Activated CD4-positive, alpha-beta T cell treated with anti-CD3 and anti-CD28 coated beads, Interleukin-10, Interleukin-2, amounts not matched to agents 100 ng/mL and 50 ng/mL, durations not matched to agents 16 hours and 8 hours (primary cell): ENCODE measurements at regions not wholly inside any gene's neighbourhood (a gene's known extent, or its start where the extent isn't known, plus 50 kb on each side); places are given as distances from the start of the nearest gene placed in this dataset.
A peak's percentile ranks its signal among the peaks of the same experiment; 100 is the strongest.
"Not testable (repeated sequence)": the region's sequence is repeated elsewhere in the genome, so short reads cannot be mapped to it uniquely, and the experiment has no call there.

Experiments used
- DNase-seq: peaks from one replicate; pipeline ENCODE4 v3.0.0-alpha.2; 2020

DNA sequence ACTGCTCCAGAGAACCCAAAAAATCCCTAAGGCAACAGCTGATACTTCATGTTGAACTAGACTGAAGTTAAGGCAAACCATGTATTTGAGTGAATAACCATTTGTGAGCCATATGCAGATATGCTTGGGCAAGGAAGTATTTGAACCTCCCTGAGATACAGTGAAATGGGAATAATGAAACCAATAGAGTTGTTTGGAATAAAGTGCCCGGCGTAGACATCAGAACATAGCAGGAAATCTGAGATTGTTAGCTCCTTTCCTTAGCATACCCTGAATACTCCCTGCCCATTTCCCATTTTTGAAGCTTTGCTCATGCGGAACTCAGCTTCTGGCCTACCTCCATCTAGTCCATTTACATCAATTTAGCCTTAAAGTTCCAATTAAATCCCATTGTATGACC, 611.9 kb downstream of the EFNA5 start:
- no peak for DNase-seq

GRCh38 chr5:107058235-107058634, 612.5 kb downstream of the EFNA5 start:
- no peak for DNase-seq

DNA sequence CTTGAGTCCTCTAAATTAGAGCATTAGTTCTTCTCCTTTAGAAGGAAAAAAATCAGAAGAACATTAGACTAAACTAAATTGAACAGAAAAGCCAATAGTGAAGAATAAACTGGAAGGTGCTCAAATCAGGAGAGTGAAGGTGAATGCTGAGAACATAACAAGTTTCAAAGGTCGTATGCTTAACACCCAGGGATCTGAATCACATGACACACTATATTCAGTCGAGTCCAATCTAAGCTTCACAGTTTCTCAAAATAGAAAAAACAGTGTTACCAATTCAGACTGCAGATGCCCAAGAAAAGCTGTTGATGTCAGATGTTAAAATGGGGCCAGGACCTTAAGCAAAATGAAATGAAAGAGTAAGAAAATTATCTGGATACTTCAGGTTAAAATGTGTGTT, 614.5 kb downstream of the EFNA5 start:
- DNase-seq = no peak

DNA sequence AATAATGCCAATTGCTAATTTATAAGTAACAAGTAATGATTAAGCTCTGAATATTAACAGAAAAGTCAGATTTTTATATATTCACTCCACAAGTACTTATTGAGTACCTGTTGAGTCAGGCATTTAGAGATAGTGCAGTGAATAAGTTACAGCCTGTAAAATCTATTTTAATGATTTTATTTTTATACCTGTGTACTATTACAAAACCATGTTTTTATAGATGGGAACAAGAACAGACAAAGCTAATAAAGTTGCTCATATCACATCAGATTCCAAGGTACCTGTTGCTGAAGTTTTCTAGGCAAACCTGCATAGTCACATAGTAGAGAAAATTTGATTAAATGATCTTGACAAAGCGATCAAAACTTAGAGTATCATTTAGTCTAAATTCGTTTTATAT, 623.7 kb downstream of the EFNA5 start:
- no peak for DNase-seq

DNA sequence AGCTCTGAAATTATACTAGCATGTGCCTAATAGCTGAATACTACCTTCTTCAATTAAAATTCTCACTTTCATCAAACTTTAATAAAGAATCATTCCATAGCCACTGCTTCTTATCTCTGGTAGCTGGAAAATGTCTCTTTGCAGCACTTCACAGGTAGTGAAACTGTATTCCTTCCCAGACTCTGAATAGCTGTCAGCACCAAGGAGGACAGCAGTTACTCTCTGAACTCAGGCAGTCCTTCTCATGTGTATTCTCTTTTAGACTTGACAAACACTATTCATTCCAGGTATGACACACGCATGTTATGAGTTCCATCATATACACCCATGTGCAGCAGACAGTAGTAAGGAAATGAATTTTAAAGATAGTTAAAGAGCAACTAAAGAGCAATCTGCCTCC, 627.1 kb downstream of the EFNA5 start:
- no peak for DNase-seq

DNA sequence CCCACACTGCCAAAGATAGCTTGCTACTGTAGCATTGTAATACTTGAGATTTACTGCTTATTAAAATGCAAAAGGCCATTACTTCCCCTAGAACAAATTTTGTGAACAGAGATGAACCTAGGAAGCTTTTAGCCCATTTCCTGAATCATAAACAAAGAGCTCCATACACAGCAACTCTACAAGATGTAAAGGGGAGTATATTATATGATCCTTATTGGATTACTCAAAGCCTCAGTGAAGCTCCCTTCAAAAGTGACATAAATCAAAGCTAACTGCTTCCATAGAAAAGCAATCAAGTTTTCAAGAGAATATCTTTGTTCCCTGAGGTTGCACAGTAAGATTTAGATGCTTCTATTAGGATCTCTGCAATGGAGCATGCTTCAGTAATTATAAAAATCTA, 629.8 kb downstream of the EFNA5 start:
- DNase-seq = no peak

DNA sequence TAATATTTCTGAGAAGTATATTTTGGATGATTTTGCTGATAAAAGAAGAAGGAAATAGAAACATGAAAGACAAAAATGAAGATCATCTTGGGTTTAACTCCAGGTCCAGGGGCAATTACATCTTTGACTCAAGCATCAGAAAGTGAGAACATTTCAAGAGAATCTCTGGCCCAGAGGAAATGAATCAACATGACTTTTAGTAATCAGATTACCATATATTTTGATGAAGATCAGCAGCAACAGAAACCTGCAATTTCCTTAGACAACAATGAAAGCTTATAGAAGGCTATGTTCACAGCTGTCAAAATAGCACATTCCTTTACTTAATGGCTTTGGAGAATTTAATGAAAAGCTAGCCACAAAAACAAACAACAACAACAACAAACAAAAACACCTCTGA, 638.1 kb downstream of the EFNA5 start:
- DNase-seq = peak; percentile 4

DNA sequence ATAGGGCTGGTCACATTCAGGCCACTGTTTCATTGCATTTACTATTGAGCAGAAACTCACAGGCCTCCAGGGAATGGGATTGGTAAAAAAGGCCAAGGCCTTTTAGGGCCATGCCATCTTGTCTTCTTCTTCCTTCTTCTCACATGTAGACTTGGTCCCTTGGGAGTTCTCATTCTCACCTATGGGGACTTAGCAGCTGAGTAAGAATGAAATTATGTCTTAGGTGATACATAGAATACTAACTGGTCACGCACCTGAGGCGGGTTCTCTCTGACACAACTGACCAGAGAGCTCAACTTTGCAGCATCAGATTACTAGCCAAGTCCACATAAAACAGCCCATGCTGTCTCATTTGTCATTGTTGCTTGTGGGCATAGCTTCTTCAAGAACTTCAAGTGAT, 641.8 kb downstream of the EFNA5 start:
- DNase-seq = no peak

- no peak for DNase-seq
Observed at GRCh38 chr5:107025712-107026497, 644.8 kb downstream of the EFNA5 start.

DNA sequence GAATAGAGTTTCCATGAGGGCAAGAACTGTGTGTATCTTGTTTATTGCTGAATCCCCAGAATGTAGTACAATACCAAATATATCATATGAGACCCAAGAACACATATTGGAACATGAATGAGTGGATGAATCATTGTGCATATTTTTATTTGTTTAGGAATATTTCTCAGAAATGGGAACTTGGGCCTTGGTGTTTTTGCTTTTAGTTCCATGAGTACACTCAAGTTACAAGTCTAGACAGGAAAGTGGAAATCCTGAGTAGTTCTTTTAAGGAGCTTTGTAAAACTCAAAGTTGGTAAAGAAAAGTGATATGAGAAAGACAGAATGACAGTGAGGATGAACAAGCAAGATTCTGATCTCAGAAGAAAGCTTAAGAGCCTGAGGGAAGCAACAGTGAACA, 647.0 kb downstream of the EFNA5 start:
- DNase-seq = no peak

- no peak for DNase-seq
Observed at GRCh38 chr5:107021575-107021974, 649.2 kb downstream of the EFNA5 start.

- DNase-seq = no peak
Observed at GRCh38 chr5:107020626-107021025, 650.1 kb downstream of the EFNA5 start.

- no peak for DNase-seq
Observed at GRCh38 chr5:107017616-107018015, 653.1 kb downstream of the EFNA5 start.

DNA sequence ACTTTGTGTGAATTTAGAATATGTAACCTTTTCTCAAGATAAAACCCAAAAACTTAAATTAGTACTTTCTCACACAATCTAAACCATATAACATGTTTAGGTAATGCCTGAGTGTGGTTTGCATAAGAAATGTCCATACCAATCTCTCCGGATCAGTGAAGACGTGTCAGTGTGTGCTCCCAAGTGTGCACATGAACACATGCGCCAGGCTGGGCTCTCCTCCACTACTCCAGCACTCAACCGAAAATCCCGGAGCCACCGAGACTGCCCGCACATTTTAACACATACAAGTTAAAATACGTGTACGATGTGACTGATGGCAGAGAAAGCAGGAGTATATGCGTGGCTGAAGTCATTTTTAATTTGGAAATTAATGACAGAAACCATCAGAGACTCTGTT, 658.4 kb downstream of the EFNA5 start:
- DNase-seq = no peak

GRCh38 chr5:107011605-107012004, 659.1 kb downstream of the EFNA5 start:
- no peak for DNase-seq

DNA sequence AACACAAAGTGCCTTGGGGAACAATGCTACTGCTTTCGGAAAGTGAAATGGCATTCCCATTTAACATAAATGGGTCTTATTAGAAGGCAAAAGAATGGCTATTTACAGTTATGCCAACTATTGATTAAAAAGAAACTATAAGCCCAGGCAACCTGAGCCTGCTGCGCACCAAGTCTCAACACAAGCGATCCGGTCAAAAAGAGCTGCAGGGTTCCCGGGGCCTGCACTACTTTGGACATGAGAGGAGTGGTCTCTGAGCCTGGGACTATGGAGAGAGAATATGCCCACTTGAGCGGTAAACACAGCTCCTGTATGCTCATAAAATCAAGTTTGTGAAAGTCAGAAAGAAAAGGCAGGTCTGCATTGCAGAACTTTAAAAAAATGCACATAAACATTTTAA, 660.7 kb downstream of the EFNA5 start:
- DNase-seq = no peak

- DNase-seq = no peak
Observed at GRCh38 chr5:107005653-107006052, 665.1 kb downstream of the EFNA5 start.

DNA sequence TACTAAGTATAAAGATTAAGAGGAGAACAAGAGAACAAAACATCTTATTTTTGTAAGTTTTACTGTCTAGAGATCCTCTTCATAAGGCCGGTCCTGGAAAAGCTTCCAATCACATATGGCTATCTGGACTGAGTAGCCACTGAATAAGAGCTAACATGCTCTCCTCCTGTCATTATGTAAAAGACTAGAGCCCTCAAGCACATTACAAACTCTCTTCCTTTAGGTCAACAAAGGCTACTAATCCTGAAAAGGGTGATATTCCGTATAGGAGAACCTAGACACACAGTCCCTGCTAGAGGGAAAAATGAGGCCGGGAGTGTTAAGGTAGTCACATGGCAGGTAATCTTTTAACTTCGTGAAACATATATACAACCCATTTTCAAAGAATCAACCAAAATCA, 665.6 kb downstream of the EFNA5 start:
- no peak for DNase-seq

- no peak for DNase-seq
Observed at GRCh38 chr5:107002115-107002514, 668.6 kb downstream of the EFNA5 start.

GRCh38 chr5:106999506-106999905, 671.2 kb downstream of the EFNA5 start:
- DNase-seq = not testable (repeated sequence)

- DNase-seq = no peak
Observed at GRCh38 chr5:106986006-106986405, 684.7 kb downstream of the EFNA5 start.

- no peak for DNase-seq
Observed at GRCh38 chr5:106985174-106985573, 685.6 kb downstream of the EFNA5 start.

- DNase-seq = not testable (repeated sequence)
Observed at GRCh38 chr5:106979178-106979577, 691.6 kb downstream of the EFNA5 start.

- DNase-seq = not testable (repeated sequence)
Observed at GRCh38 chr5:106978582-106979165, 692.1 kb downstream of the EFNA5 start.

DNA sequence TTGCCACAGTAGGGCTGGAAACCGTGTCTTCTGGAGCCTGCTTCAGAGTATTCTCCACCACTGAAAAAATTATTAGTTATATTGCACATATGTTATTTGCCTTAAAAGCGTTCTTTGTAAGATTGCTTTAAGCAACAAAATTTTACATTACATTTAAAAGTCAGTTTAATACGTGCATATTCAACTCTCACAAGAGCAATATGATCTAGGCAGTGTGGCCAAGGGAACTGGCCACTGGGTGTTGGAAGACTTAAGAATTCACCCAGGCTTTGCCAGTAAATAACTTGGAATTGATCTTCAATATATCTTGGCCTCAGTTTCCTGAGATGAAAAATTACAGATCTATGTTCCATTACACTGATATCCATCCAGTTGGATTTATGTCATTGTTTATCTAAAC, 694.4 kb downstream of the EFNA5 start:
- DNase-seq = no peak
